Epithelial cell of prostate (primary cell): ENCODE measurements at regions not wholly inside any gene's neighbourhood (a gene's known extent, or its start where the extent isn't known, plus 50 kb on each side); places are given as distances from the start of the nearest gene placed in this dataset.

ENCODE experiments used
- DNase-seq: peaks from one replicate; pipeline ENCODE4 v3.0.0-alpha.2; 2011; ENCODE audit warnings: low read depth, low spot score
- H3K27ac ChIP-seq: fragments of 450-650 bp; 2 replicates; pipeline ENCODE4 v1.5.1; 2017; ENCODE audit warnings: mild to moderate bottlenecking

- no peak for DNase-seq
- no peak overlapping the region for H3K27ac ChIP-seq
These were observed 49.9 kb upstream of the ATP2B2 start for GRCh38 chr3:10555263-10555662.

GRCh38 chr3:10556312-10556711 lies 50.9 kb upstream of the ATP2B2 start:
- DNase-seq = no peak

GRCh38 chr3:10557250-10557649 lies 51.9 kb upstream of the ATP2B2 start:
- DNase-seq = no peak
- H3K27ac ChIP-seq = no peak overlapping the region

More at GRCh38 chr3:10556312-10556711, 50.9 kb upstream of the ATP2B2 start:
- no peak overlapping the region for H3K27ac ChIP-seq

GRCh38 chr3:10557781-10558373 lies 52.5 kb upstream of the ATP2B2 start:
- DNase-seq = no peak
- no peak overlapping the region for H3K27ac ChIP-seq

GRCh38 chr3:10558736-10559135 lies 53.4 kb upstream of the ATP2B2 start:
- no peak overlapping the region for H3K27ac ChIP-seq
- no peak for DNase-seq

GRCh38 chr3:10560060-10560861 lies 54.9 kb upstream of the ATP2B2 start:
- H3K27ac ChIP-seq = no peak overlapping the region
- DNase-seq = no peak

- H3K27ac ChIP-seq = no peak overlapping the region
- DNase-seq = no peak
These were observed 56.0 kb upstream of the ATP2B2 start for GRCh38 chr3:10561162-10561945.

GRCh38 chr3:10561946-10562560 lies 56.7 kb upstream of the ATP2B2 start:
- DNase-seq = no peak
- no peak overlapping the region for H3K27ac ChIP-seq

GRCh38 chr3:10563396-10563795 lies 58.0 kb upstream of the ATP2B2 start:
- H3K27ac ChIP-seq = no peak overlapping the region
- no peak for DNase-seq

GRCh38 chr3:10565814-10566213 lies 60.4 kb upstream of the ATP2B2 start:
- DNase-seq = no peak
- H3K27ac ChIP-seq = no peak overlapping the region

- DNase-seq = no peak
- no peak overlapping the region for H3K27ac ChIP-seq
These were observed 61.1 kb upstream of the ATP2B2 start for GRCh38 chr3:10566451-10566850.

GRCh38 chr3:10568549-10568948 lies 63.2 kb upstream of the ATP2B2 start:
- no peak overlapping the region for H3K27ac ChIP-seq
- no peak for DNase-seq

- no peak for DNase-seq
- H3K27ac ChIP-seq = no peak overlapping the region
These were observed 65.0 kb upstream of the ATP2B2 start for GRCh38 chr3:10570196-10570946.

- H3K27ac ChIP-seq = no peak overlapping the region
- DNase-seq = no peak
These were observed 68.8 kb upstream of the ATP2B2 start for GRCh38 chr3:10574101-10574620.

GRCh38 chr3:10575601-10576160 lies 70.3 kb upstream of the ATP2B2 start:
- no peak for DNase-seq
- no peak overlapping the region for H3K27ac ChIP-seq

- H3K27ac ChIP-seq = no peak overlapping the region
- DNase-seq = no peak
These were observed 72.1 kb upstream of the ATP2B2 start for GRCh38 chr3:10577486-10577885.

GRCh38 chr3:10580426-10580825 lies 75.0 kb upstream of the ATP2B2 start:
- DNase-seq = no peak
- no peak overlapping the region for H3K27ac ChIP-seq

- no peak for DNase-seq
- no peak overlapping the region for H3K27ac ChIP-seq
These were observed 75.9 kb upstream of the ATP2B2 start for GRCh38 chr3:10581251-10581650.

GRCh38 chr3:10581716-10582115 lies 76.3 kb upstream of the ATP2B2 start:
- H3K27ac ChIP-seq = no peak overlapping the region
- DNase-seq = no peak
